ENCODE measurements at regions not wholly inside any gene's neighbourhood (a gene's known extent, or its start where the extent isn't known, plus 50 kb on each side); places are given as distances from the start of the nearest gene placed in this dataset.

- FAIRE-seq: no peak
- H3K4me3 ChIP-seq (ENCODE audit: low read depth, low read length): no peak overlapping the region
Measured at GRCh38 chr9:3080951-3081350, 237.1 kb upstream of the PUM3 start.

GRCh38 chr9:3074247-3074646 lies 230.4 kb upstream of the PUM3 start:
- no peak for TF ChIP-seq CTCF (IDR thresholded peaks at IDR 0.05; ENCODE audit: insufficient read depth, low read length, severe bottlenecking)
- peak; percentile 13 for DNase-seq (ENCODE audit: low read depth)
- Histone ChIP-seq H3K36me3 (ENCODE audit: control insufficient read depth, insufficient read depth, low read length) (no peaks in the 10 kb centered on the region), H3K27me3 (ENCODE audit: control insufficient read depth, insufficient read depth, low read length) (no peaks in the 10 kb centered on the region), H3K4me3 (ENCODE audit: low read depth, low read length) (no peak overlapping the region)
- peak; percentile 32 for FAIRE-seq

More at GRCh38 chr9:3080951-3081350, 237.1 kb upstream of the PUM3 start:
- Histone ChIP-seq H3K36me3 (ENCODE audit: control insufficient read depth, insufficient read depth, low read length) (no peaks in the 10 kb centered on the region), H3K27me3 (ENCODE audit: control insufficient read depth, insufficient read depth, low read length) (no peaks in the 10 kb centered on the region)
- no peak for TF ChIP-seq CTCF (IDR thresholded peaks at IDR 0.05; ENCODE audit: insufficient read depth, low read length, severe bottlenecking)
- peak; percentile 23 for DNase-seq (ENCODE audit: low read depth)

- TF ChIP-seq CTCF (IDR thresholded peaks at IDR 0.05; ENCODE audit: insufficient read depth, low read length, severe bottlenecking): no peak
- H3K4me3 ChIP-seq (ENCODE audit: low read depth, low read length): no peak overlapping the region
- DNase-seq (ENCODE audit: low read depth) (no peak), FAIRE-seq (no peak)
- no peaks in the 10 kb centered on the region for H3K36me3 ChIP-seq (ENCODE audit: control insufficient read depth, insufficient read depth, low read length)
- H3K27me3 ChIP-seq (ENCODE audit: control insufficient read depth, insufficient read depth, low read length): no peaks in the 10 kb centered on the region
Measured at GRCh38 chr9:3066591-3066990, 222.7 kb upstream of the PUM3 start.

GRCh38 chr9:3059781-3060468 lies 216.0 kb upstream of the PUM3 start:
- H3K36me3 ChIP-seq (ENCODE audit: control insufficient read depth, insufficient read depth, low read length): no peaks in the 10 kb centered on the region
- peak; percentile 28 for FAIRE-seq
- H3K27me3 ChIP-seq (ENCODE audit: control insufficient read depth, insufficient read depth, low read length): no peaks in the 10 kb centered on the region
- no peak for TF ChIP-seq CTCF (IDR thresholded peaks at IDR 0.05; ENCODE audit: insufficient read depth, low read length, severe bottlenecking)
- no peak overlapping the region for H3K4me3 ChIP-seq (ENCODE audit: low read depth, low read length)
- peak; percentile 80 for DNase-seq (ENCODE audit: low read depth)

- DNase-seq (ENCODE audit: low read depth) (peak; percentile 7), FAIRE-seq (no peak)
- H3K27me3 ChIP-seq (ENCODE audit: control insufficient read depth, insufficient read depth, low read length): no peaks in the 10 kb centered on the region
- TF ChIP-seq CTCF (IDR thresholded peaks at IDR 0.05; ENCODE audit: insufficient read depth, low read length, severe bottlenecking): no peak
- no peak overlapping the region for H3K4me3 ChIP-seq (ENCODE audit: low read depth, low read length)
- no peaks in the 10 kb centered on the region for H3K36me3 ChIP-seq (ENCODE audit: control insufficient read depth, insufficient read depth, low read length)
Measured at GRCh38 chr9:3058409-3058808, 214.5 kb upstream of the PUM3 start.
